GM12875 (cell line): ENCODE measurements at regions not wholly inside any gene's neighbourhood (a gene's known extent, or its start where the extent isn't known, plus 50 kb on each side); places are given as distances from the start of the nearest gene placed in this dataset.
"Not testable (repeated sequence)": the region's sequence is repeated elsewhere in the genome, so short reads cannot be mapped to it uniquely, and the experiment has no call there.

Source experiments
- H3K4me3 ChIP-seq: one replicate; pipeline ENCODE4 v1.5.1; 2011; ENCODE audit warnings: low read depth, low read length, control low read depth
- CTCF ChIP-seq: IDR thresholded peaks from 2 replicates; pipeline ENCODE4 v1.5.1; 2011; ENCODE audit warnings: low read depth, mild to moderate bottlenecking, control low read depth, inconsistent platforms, low read length, moderate library complexity, borderline replicate concordance; ENCODE audit not compliant: insufficient read depth

GRCh38 chr10:16195178-16195769 lies 241.5 kb upstream of the PTER start:
- H3K4me3 ChIP-seq = no peak overlapping the region
- no peak for TF ChIP-seq CTCF

DNA sequence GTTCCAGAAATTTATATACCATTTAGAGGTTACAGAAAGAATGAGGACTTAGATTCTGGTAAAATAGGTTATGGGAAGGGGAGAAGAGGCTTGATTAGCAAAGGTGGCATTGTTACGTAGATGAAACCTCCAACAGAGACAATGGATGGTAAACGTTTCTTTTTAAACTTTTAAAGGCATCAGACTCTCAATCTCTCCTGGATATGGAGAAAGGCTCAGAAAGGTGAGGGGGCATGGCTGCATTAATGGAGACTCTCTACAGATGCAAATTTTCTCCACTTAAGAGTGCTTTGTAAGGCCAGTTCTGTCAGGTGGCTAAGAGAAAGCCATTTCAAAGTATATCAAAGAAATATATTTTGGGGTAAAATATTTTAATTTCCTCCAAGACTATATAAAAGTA lies 240.9 kb upstream of the PTER start:
- no peak for TF ChIP-seq CTCF
- H3K4me3 ChIP-seq = no peak overlapping the region

DNA sequence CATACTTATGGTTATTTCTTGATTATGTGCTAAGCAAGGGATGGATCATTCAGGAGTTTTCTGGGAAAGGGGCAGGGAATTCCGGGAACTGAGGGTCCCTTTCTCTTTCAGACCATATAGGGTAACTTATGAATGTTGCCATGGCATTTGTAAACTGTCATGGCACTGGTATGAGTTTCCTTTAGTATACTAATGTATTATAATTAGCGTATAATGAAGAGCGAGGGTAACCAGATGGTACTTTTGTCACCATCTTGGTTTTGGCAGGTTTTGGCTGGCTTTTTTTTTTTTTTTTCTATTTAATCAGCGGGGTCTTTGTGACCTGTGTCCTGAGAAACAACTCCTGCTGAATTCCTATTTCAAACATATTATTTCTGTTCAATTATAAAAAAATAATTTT lies 237.6 kb upstream of the PTER start:
- no peak overlapping the region for H3K4me3 ChIP-seq
- no peak for TF ChIP-seq CTCF

DNA sequence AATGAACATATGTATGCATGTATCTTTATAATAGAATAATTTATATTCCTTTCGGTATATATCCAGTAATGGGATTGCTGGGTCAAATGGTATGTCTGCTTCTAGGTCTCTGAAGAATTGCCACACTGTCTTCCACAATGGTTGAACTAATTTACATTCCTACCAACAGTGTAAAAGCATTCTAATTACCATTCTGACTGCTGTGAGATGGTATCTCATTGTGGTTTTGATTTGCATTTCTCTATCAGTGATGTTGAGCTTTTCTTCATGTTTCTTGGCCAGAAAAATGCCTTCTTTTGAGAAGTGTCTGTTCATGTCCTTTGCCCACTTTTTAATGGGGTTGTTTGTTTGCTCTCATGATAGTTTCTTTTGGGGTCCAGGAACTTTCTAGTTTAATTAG lies 213.2 kb upstream of the PTER start:
- not testable (repeated sequence) for H3K4me3 ChIP-seq

- TF ChIP-seq CTCF = no peak
- no peak overlapping the region for H3K4me3 ChIP-seq
These were observed 209.1 kb upstream of the PTER start for GRCh38 chr10:16227674-16228073.

DNA sequence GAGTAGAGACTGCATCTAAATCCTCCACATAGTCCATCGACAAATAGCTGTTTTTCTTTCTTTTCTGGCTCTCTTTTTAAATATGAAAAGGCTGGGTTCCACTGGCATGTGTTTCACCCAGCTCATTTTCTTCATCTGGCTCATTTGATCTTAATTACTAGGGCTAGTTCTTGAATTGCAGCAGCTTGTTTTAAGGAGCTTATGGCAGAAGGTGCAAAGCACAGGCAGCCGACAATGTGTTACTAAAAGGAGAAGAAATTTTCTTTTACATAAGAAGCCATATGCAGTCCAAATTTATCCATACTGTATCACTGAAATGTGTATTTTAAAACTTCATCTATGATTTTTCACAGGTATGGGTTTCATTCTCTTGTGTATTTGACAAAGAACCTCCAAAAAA lies 205.6 kb upstream of the PTER start:
- H3K4me3 ChIP-seq = no peak overlapping the region
- TF ChIP-seq CTCF = no peak

- TF ChIP-seq CTCF = no peak
- no peak overlapping the region for H3K4me3 ChIP-seq
These were observed 204.9 kb upstream of the PTER start for GRCh38 chr10:16231734-16232435.

GRCh38 chr10:16232441-16232840 lies 204.4 kb upstream of the PTER start:
- no peak for TF ChIP-seq CTCF

More at GRCh38 chr10:16232441-16232840, 204.4 kb upstream of the PTER start:
- H3K4me3 ChIP-seq = no peak overlapping the region
